Coronary artery (tissue), 2 donors: ENCODE measurements at regions not wholly inside any gene's neighbourhood (a gene's known extent, or its start where the extent isn't known, plus 50 kb on each side); places are given as distances from the start of the nearest gene placed in this dataset.

Experiments
- DNase-seq: peaks from one replicate; pipeline ENCODE4 v3.0.0-alpha.2; 2017; ENCODE audit warnings: low spot score
- H3K27ac ChIP-seq, 2 donors: fragments of 200-600 bp; sonication (generic); one replicate each; pipeline ENCODE4 v1.5.1; 2016 to 2019
- H3K4me3 ChIP-seq: fragments of 200-600 bp; sonication (generic); 2 replicates; pipeline ENCODE4 v1.5.1; 2016; ENCODE audit warnings: mild to moderate bottlenecking, moderate library complexity
- TF ChIP-seq, protein P1 (sequence below): fragments of 200-600 bp; sonication (generic); IDR thresholded peaks from one replicate; pipeline ENCODE4 v1.5.1; 2019; ENCODE audit warnings: antibody characterized with exemption

GRCh38 chr10:92763634-92764155 is 73.9 kb downstream of the HHEX start:
- H3K27ac ChIP-seq, result no peak overlapping the region
- TF ChIP-seq, protein P1, sequence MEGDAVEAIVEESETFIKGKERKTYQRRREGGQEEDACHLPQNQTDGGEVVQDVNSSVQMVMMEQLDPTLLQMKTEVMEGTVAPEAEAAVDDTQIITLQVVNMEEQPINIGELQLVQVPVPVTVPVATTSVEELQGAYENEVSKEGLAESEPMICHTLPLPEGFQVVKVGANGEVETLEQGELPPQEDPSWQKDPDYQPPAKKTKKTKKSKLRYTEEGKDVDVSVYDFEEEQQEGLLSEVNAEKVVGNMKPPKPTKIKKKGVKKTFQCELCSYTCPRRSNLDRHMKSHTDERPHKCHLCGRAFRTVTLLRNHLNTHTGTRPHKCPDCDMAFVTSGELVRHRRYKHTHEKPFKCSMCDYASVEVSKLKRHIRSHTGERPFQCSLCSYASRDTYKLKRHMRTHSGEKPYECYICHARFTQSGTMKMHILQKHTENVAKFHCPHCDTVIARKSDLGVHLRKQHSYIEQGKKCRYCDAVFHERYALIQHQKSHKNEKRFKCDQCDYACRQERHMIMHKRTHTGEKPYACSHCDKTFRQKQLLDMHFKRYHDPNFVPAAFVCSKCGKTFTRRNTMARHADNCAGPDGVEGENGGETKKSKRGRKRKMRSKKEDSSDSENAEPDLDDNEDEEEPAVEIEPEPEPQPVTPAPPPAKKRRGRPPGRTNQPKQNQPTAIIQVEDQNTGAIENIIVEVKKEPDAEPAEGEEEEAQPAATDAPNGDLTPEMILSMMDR, result no peak
- no peak overlapping the region for H3K4me3 ChIP-seq
- no peak for DNase-seq

GRCh38 chr10:92766451-92766850 is 76.7 kb downstream of the HHEX start:
- DNase-seq, result no peak
- H3K4me3 ChIP-seq, result no peak overlapping the region
- TF ChIP-seq, protein P1, result no peak
- H3K27ac ChIP-seq, result no peak overlapping the region

- TF ChIP-seq, protein P1, result no peak
- H3K4me3 ChIP-seq, result no peak overlapping the region
- no peak for DNase-seq
- H3K27ac ChIP-seq, result no peak overlapping the region
Observed at GRCh38 chr10:92768104-92768503, 78.3 kb downstream of the HHEX start.

DNA sequence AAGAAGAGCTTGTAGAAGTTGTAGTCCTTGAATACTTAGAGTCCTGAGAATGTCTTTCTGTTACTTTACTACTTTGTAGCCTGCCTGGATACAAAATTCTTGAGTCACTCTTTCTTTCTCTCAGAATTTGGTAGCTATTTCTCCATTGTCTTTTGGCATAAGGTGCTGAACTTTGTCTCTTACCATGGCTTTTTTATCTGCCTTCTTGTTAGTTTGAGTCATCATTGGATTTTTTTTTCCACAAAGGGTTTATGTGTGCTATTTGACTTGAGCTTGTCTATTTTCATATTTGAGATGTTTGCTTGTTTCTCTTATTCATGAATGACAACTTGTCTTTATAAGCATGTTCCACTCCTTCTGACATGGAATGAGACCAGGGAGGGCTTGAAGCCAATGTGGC is 74.5 kb upstream of the EXOC6 start:
- DNase-seq, result no peak
- Histone ChIP-seq H3K4me3 (no peak overlapping the region), H3K27ac (no peak overlapping the region)
- TF ChIP-seq, protein P1, result no peak

DNA sequence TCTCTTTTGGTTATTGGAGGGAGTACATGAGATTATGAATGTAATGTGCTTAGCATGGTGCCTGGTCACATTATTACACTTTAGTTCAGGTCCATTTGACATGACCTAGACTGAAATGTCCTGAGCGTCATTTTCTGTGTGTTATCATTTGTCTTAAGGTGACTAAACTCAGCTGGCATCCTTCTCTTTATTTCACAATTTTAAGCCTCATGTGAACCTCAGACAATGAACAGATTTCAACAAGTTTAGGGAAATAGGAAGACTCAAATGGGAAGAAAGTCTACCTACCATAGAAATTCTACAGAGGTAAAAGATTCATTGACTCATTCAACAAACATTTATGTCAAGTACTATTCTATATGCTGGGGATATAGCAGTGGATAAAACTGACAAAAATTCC is 70.2 kb upstream of the EXOC6 start:
- Histone ChIP-seq H3K4me3 (no peak overlapping the region), H3K27ac (no peak overlapping the region)
- no peak for DNase-seq
- TF ChIP-seq, protein P1, result no peak

GRCh38 chr10:92785118-92785517 is 63.2 kb upstream of the EXOC6 start:
- DNase-seq, result no peak
- H3K4me3 ChIP-seq, result no peak overlapping the region
- TF ChIP-seq, protein P1, result no peak
- no peak overlapping the region for H3K27ac ChIP-seq

- TF ChIP-seq, protein P1, result no peak
- Histone ChIP-seq H3K4me3 (no peak overlapping the region), H3K27ac (no peak overlapping the region)
- DNase-seq, result no peak
Observed at GRCh38 chr10:92787557-92788152, 60.7 kb upstream of the EXOC6 start.
